LNCaP clone FGC (cell line): ENCODE measurements at regions not wholly inside any gene's neighbourhood (a gene's known extent, or its start where the extent isn't known, plus 50 kb on each side); places are given as distances from the start of the nearest gene placed in this dataset.

ENCODE experiments used
- DNase-seq: peaks from one replicate; pipeline ENCODE4 v3.0.0-alpha.2; 2011; ENCODE audit warnings: low read depth
- H3K4me3 ChIP-seq: 2 replicates; pipeline ENCODE4 v1.5.1; 2011; ENCODE audit warnings: mild to moderate bottlenecking, low read depth, low read length, control low read depth
- TF ChIP-seq, protein P1 (sequence below): IDR thresholded peaks from 2 replicates; pipeline ENCODE4 v1.5.1; 2012; ENCODE audit warnings: mild to moderate bottlenecking; ENCODE audit not compliant: control insufficient read depth, insufficient read depth; ENCODE audit errors: extremely low read depth

DNA sequence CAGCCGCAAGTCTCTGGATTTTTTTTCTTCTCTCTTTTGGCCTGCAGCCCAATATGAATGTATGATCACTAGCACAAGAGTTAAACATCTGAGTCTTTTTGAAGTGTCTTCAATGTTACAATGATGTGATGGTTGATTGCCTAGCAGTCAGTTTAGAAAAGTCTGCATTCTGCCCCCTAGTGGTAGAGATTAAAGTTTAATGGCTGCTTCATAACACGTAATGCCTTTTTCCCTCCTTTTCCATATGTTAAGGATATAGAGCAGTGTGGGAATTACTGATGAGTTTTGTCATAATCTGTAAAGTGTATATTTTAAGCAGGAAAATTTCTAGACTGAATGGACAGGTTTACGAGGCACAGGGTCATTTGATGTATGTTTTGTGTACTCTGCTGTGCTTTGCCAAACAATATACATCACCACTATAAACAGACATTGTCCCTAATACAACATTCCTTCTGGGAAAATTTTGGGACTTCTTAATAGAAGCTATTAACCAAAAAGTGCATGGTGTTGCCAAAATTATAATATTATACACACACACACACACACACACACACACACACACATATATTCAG, 1038.5 kb upstream of the NR2F2 start:
- no peak overlapping the region for H3K4me3 ChIP-seq
- TF ChIP-seq, protein P1, sequence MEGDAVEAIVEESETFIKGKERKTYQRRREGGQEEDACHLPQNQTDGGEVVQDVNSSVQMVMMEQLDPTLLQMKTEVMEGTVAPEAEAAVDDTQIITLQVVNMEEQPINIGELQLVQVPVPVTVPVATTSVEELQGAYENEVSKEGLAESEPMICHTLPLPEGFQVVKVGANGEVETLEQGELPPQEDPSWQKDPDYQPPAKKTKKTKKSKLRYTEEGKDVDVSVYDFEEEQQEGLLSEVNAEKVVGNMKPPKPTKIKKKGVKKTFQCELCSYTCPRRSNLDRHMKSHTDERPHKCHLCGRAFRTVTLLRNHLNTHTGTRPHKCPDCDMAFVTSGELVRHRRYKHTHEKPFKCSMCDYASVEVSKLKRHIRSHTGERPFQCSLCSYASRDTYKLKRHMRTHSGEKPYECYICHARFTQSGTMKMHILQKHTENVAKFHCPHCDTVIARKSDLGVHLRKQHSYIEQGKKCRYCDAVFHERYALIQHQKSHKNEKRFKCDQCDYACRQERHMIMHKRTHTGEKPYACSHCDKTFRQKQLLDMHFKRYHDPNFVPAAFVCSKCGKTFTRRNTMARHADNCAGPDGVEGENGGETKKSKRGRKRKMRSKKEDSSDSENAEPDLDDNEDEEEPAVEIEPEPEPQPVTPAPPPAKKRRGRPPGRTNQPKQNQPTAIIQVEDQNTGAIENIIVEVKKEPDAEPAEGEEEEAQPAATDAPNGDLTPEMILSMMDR, result peak; percentile 58
- DNase-seq, result peak; percentile 23

GRCh38 chr15:95292785-95293450, 1037.6 kb upstream of the NR2F2 start:
- H3K4me3 ChIP-seq, result no peak overlapping the region
- DNase-seq, result peak; percentile 35
- TF ChIP-seq, protein P1, result no peak

DNA sequence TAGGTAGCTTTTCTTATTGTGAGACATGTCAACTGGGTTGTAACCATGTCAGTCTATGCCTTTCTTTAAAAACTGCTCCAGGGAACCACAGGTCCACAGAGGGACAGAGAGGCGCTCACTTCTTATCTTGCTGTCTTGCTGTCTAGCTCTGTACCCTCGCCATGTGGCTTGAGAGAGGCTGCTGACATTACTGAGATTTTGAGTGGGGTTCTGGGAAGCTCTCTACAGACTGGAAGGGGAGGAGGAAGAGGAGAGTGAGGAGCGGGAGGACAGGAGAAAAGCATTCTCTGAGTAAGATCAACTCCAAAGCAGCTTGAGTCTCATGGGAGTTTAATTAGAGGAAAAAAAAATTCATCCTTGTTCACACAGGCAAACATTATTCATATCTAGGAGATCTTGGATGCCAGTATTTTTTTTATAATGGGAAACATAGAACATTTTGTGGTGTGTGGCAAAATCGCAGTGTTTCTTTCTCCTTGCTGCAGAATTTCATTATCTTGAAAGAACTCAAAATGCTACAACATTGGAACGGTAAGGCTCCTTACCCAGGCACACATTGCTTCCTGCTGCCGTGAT, 1037.0 kb upstream of the NR2F2 start:
- DNase-seq, result no peak
- TF ChIP-seq, protein P1, result no peak
- H3K4me3 ChIP-seq, result no peak overlapping the region

GRCh38 chr15:95295363-95295762, 1035.1 kb upstream of the NR2F2 start:
- TF ChIP-seq, protein P1, result no peak
- DNase-seq, result no peak
- no peak overlapping the region for H3K4me3 ChIP-seq

GRCh38 chr15:95295896-95296625, 1034.4 kb upstream of the NR2F2 start:
- no peak for DNase-seq
- TF ChIP-seq, protein P1, result no peak
- H3K4me3 ChIP-seq, result no peak overlapping the region

GRCh38 chr15:95296643-95297042, 1033.9 kb upstream of the NR2F2 start:
- TF ChIP-seq, protein P1, result no peak
- no peak for DNase-seq
- no peak overlapping the region for H3K4me3 ChIP-seq
